ENCODE measurements at regions not wholly inside any gene's neighbourhood (a gene's known extent, or its start where the extent isn't known, plus 50 kb on each side); places are given as distances from the start of the nearest gene placed in this dataset.

GRCh38 chr9:87290241-87291052, 207.2 kb upstream of the DAPK1 start:
- TF ChIP-seq EZH2 (IDR thresholded peaks at IDR 0.05; ENCODE audit: low read depth, unreplicated experiment), result no peak
- TF ChIP-seq, protein P1, sequence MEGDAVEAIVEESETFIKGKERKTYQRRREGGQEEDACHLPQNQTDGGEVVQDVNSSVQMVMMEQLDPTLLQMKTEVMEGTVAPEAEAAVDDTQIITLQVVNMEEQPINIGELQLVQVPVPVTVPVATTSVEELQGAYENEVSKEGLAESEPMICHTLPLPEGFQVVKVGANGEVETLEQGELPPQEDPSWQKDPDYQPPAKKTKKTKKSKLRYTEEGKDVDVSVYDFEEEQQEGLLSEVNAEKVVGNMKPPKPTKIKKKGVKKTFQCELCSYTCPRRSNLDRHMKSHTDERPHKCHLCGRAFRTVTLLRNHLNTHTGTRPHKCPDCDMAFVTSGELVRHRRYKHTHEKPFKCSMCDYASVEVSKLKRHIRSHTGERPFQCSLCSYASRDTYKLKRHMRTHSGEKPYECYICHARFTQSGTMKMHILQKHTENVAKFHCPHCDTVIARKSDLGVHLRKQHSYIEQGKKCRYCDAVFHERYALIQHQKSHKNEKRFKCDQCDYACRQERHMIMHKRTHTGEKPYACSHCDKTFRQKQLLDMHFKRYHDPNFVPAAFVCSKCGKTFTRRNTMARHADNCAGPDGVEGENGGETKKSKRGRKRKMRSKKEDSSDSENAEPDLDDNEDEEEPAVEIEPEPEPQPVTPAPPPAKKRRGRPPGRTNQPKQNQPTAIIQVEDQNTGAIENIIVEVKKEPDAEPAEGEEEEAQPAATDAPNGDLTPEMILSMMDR (conservative IDR thresholded peaks at IDR 0.05; ENCODE audit: low read depth in 2 of 2), result peak; percentile 31 to 41; a peak in 3 of 4 replicates
- TF ChIP-seq, protein P2, sequence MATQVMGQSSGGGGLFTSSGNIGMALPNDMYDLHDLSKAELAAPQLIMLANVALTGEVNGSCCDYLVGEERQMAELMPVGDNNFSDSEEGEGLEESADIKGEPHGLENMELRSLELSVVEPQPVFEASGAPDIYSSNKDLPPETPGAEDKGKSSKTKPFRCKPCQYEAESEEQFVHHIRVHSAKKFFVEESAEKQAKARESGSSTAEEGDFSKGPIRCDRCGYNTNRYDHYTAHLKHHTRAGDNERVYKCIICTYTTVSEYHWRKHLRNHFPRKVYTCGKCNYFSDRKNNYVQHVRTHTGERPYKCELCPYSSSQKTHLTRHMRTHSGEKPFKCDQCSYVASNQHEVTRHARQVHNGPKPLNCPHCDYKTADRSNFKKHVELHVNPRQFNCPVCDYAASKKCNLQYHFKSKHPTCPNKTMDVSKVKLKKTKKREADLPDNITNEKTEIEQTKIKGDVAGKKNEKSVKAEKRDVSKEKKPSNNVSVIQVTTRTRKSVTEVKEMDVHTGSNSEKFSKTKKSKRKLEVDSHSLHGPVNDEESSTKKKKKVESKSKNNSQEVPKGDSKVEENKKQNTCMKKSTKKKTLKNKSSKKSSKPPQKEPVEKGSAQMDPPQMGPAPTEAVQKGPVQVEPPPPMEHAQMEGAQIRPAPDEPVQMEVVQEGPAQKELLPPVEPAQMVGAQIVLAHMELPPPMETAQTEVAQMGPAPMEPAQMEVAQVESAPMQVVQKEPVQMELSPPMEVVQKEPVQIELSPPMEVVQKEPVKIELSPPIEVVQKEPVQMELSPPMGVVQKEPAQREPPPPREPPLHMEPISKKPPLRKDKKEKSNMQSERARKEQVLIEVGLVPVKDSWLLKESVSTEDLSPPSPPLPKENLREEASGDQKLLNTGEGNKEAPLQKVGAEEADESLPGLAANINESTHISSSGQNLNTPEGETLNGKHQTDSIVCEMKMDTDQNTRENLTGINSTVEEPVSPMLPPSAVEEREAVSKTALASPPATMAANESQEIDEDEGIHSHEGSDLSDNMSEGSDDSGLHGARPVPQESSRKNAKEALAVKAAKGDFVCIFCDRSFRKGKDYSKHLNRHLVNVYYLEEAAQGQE (IDR thresholded peaks at IDR 0.05; ENCODE audit: unreplicated experiment), result no peak
- TF ChIP-seq POLR2AphosphoS5 (IDR thresholded peaks at IDR 0.05; ENCODE audit: low read depth), result no peak
- TF ChIP-seq CREB1 (CRISPR knock-in tag; IDR thresholded peaks at IDR 0.05; ENCODE audit: low read depth), result no peak
- TF ChIP-seq EZH2phosphoT487 (IDR thresholded peaks at IDR 0.05; ENCODE audit: unreplicated experiment), result no peak
- no peak for TF ChIP-seq ETS1 (IDR thresholded peaks at IDR 0.05)
- no peak for TF ChIP-seq JUNB (IDR thresholded peaks at IDR 0.05; ENCODE audit: unreplicated experiment)
- TF ChIP-seq ZNF114 (CRISPR knock-in tag; IDR thresholded peaks at IDR 0.05), result no peak
- no peak for TF ChIP-seq ZNF331 (CRISPR knock-in tag; IDR thresholded peaks at IDR 0.05; ENCODE audit: low read depth)
- no peak for TF ChIP-seq STAT1 (IDR thresholded peaks at IDR 0.05; ENCODE audit: unreplicated experiment)
